WTC11 (cell line): ENCODE measurements at regions not wholly inside any gene's neighbourhood (a gene's known extent, or its start where the extent isn't known, plus 50 kb on each side); places are given as distances from the start of the nearest gene placed in this dataset.

Experiments
- ATF2 ChIP-seq: sonication (generic); formaldehyde crosslinking; IDR thresholded peaks from 2 replicates; pipeline ENCODE4 v1.8.1; 2022; ENCODE audit warnings: low read depth, missing genetic modification reagents, borderline replicate concordance
- CREB1 ChIP-seq: sonication (generic); formaldehyde crosslinking; IDR thresholded peaks from 2 replicates; pipeline ENCODE4 v1.8.0; 2023; ENCODE audit warnings: mild to moderate bottlenecking, missing genetic modification reagents
- CTCF ChIP-seq: fragments of 200-600 bp; IDR thresholded peaks from 2 replicates; pipeline ENCODE4 v1.8.0; 2022; ENCODE audit warnings: antibody characterized with exemption
- ESRRA ChIP-seq: sonication (generic); formaldehyde crosslinking; IDR thresholded peaks from 2 replicates; pipeline ENCODE4 v1.8.1; 2022; ENCODE audit warnings: mild to moderate bottlenecking, missing genetic modification reagents, borderline replicate concordance
- ETV6 ChIP-seq: sonication (generic); formaldehyde crosslinking; IDR thresholded peaks from 2 replicates; pipeline ENCODE4 v1.8.1; 2022; ENCODE audit warnings: mild to moderate bottlenecking, missing genetic modification reagents
- JUN ChIP-seq: sonication (generic); formaldehyde crosslinking; IDR thresholded peaks from 2 replicates; pipeline ENCODE4 v1.8.0; 2023; ENCODE audit warnings: mild to moderate bottlenecking, missing genetic modification reagents
- MAX ChIP-seq: sonication (generic); formaldehyde crosslinking; IDR thresholded peaks from 2 replicates; pipeline ENCODE4 v1.8.0; 2022; ENCODE audit warnings: mild to moderate bottlenecking, missing genetic modification reagents
- MLX ChIP-seq: sonication (generic); formaldehyde crosslinking; IDR thresholded peaks from 2 replicates; pipeline ENCODE4 v1.8.1; 2023; ENCODE audit warnings: mild to moderate bottlenecking, missing genetic modification reagents, moderate library complexity
- NR2C2 ChIP-seq: sonication (generic); formaldehyde crosslinking; IDR thresholded peaks from 2 replicates; pipeline ENCODE4 v1.8.0; 2022; ENCODE audit warnings: mild to moderate bottlenecking, missing genetic modification reagents
- PRDM15 ChIP-seq: sonication (generic); formaldehyde crosslinking; IDR thresholded peaks from 2 replicates; pipeline ENCODE4 v1.8.0; 2022; ENCODE audit warnings: missing genetic modification reagents
- TCF7 ChIP-seq: sonication (generic); formaldehyde crosslinking; IDR thresholded peaks from 2 replicates; pipeline ENCODE4 v1.8.0; 2022; ENCODE audit warnings: mild to moderate bottlenecking, low read depth, missing genetic modification reagents, moderate library complexity
- USF1 ChIP-seq: sonication (generic); formaldehyde crosslinking; IDR thresholded peaks from 2 replicates; pipeline ENCODE4 v1.8.0; 2022; ENCODE audit warnings: mild to moderate bottlenecking, missing genetic modification reagents
- USF2 ChIP-seq: sonication (generic); formaldehyde crosslinking; IDR thresholded peaks from 2 replicates; pipeline ENCODE4 v1.8.1; 2023; ENCODE audit warnings: mild to moderate bottlenecking, missing genetic modification reagents, moderate library complexity
- ZNF263 ChIP-seq: sonication (generic); formaldehyde crosslinking; IDR thresholded peaks from 2 replicates; pipeline ENCODE4 v1.8.1; 2022; ENCODE audit warnings: low read depth, mild to moderate bottlenecking, moderate library complexity, missing genetic modification reagents

GRCh38 chr3:103112273-103112672 lies 677.5 kb downstream of the ZPLD1 start:
- TF ChIP-seq CTCF, result no peak
- TF ChIP-seq PRDM15 (CRISPR knock-in tag), result no peak
- TF ChIP-seq ESRRA (CRISPR knock-in tag), result no peak
- TF ChIP-seq ETV6 (CRISPR knock-in tag), result no peak
- TF ChIP-seq TCF7 (CRISPR knock-in tag), result no peak
- TF ChIP-seq ZNF263 (CRISPR knock-in tag), result no peak
- no peak for TF ChIP-seq CREB1 (CRISPR knock-in tag)
- TF ChIP-seq JUN (CRISPR knock-in tag), result no peak
- TF ChIP-seq MLX (CRISPR knock-in tag), result no peak
- no peak for TF ChIP-seq USF1 (CRISPR knock-in tag)
- TF ChIP-seq NR2C2 (CRISPR knock-in tag), result no peak
- no peak for TF ChIP-seq USF2
- TF ChIP-seq ATF2 (CRISPR knock-in tag), result no peak
- no peak for TF ChIP-seq MAX
